A549 (cell line): ENCODE measurements at regions not wholly inside any gene's neighbourhood (a gene's known extent, or its start where the extent isn't known, plus 50 kb on each side); places are given as distances from the start of the nearest gene placed in this dataset.

Experiments
- ELK1 ChIP-seq: fragments of 150-350 bp; IDR thresholded peaks from 2 replicates; pipeline ENCODE4 v1.6.1; 2014; ENCODE audit warnings: low read depth, mild to moderate bottlenecking, low read length
- EP300 ChIP-seq, 2 experiments: fragments of >200 bp; sonication (Bioruptor Twin); formaldehyde crosslinking; IDR thresholded peaks; 2 replicates in 1 of 2; 3 replicates in 1 of 2; pipeline ENCODE4 v1.6.1; 2016 to 2017
- JUN ChIP-seq, 2 experiments: fragments of >200 bp; sonication (Bioruptor Twin); formaldehyde crosslinking; IDR thresholded peaks; 2 replicates in 1 of 2; 3 replicates in 1 of 2; pipeline ENCODE4 v1.6.1; 2016 to 2017
- PBX3 ChIP-seq: IDR thresholded peaks from 2 replicates; pipeline ENCODE4 v1.6.1; 2012
- POLR2A ChIP-seq: IDR thresholded peaks from 2 replicates; pipeline ENCODE4 v1.6.1; 2012; ENCODE audit warnings: mild to moderate bottlenecking, low read length
- RFX5 ChIP-seq: fragments of 450-650 bp; IDR thresholded peaks from 2 replicates; pipeline ENCODE4 v1.7.1; 2014; ENCODE audit warnings: antibody characterized with exemption, mild to moderate bottlenecking, moderate library complexity
- RNF2 ChIP-seq: fragments of 200-600 bp; sonication (generic); IDR thresholded peaks from 2 replicates; pipeline ENCODE4 v1.6.1; 2016; ENCODE audit warnings: low read depth, mild to moderate bottlenecking, antibody characterized with exemption, moderate library complexity, borderline replicate concordance
- USF2 ChIP-seq: fragments of 450-650 bp; IDR thresholded peaks from 2 replicates; pipeline ENCODE4 v1.6.1; 2014; ENCODE audit warnings: antibody characterized with exemption

- no peak for TF ChIP-seq POLR2A
- no peak for TF ChIP-seq PBX3
- TF ChIP-seq JUN (IDR thresholded peaks at IDR 0.05) = no peak
- TF ChIP-seq RFX5 = no peak
- no peak for TF ChIP-seq USF2
- TF ChIP-seq ELK1 = no peak
- no peak for TF ChIP-seq RNF2
- TF ChIP-seq EP300 (IDR thresholded peaks at IDR 0.05) = no peak
Observed at GRCh38 chr13:76116751-76117360, 480.7 kb downstream of the LMO7 start.
